DND-41 (cell line): ENCODE measurements at regions not wholly inside any gene's neighbourhood (a gene's known extent, or its start where the extent isn't known, plus 50 kb on each side); places are given as distances from the start of the nearest gene placed in this dataset.

Source experiments
- ATAC-seq: fragments of 200-7000 bp; cut with Tn5 transposase; 3 replicates; pipeline ENCODE4 v1.9.1; 2021; ENCODE audit warnings: low read depth; ENCODE audit not compliant: insufficient read depth
- DNase-seq: peaks from one replicate; pipeline ENCODE4 v3.0.0-alpha.2; 2020
- H2AFZ ChIP-seq: 2 replicates; pipeline ENCODE4 v1.6.0; 2012; ENCODE audit warnings: low read depth, low read length
- H3K27ac ChIP-seq: 2 replicates; pipeline ENCODE4 v1.5.1; 2012; ENCODE audit warnings: low read length, inconsistent platforms
- H3K27me3 ChIP-seq: fragments of 200-600 bp; sonication (generic); 2 replicates; pipeline ENCODE4 v1.6.0; 2012; ENCODE audit warnings: low read length, mild to moderate bottlenecking, inconsistent platforms; ENCODE audit not compliant: insufficient read depth, poor library complexity
- H3K36me3 ChIP-seq: 2 replicates; pipeline ENCODE4 v1.5.1; 2012; ENCODE audit warnings: low read length, inconsistent platforms; ENCODE audit not compliant: insufficient read depth
- H3K4me1 ChIP-seq: 2 replicates; pipeline ENCODE4 v1.5.1; 2012; ENCODE audit warnings: mild to moderate bottlenecking, low read length; ENCODE audit not compliant: insufficient read depth
- H3K4me2 ChIP-seq: 2 replicates; pipeline ENCODE4 v1.6.0; 2012; ENCODE audit warnings: mild to moderate bottlenecking, moderate library complexity, low read length, inconsistent platforms; ENCODE audit not compliant: insufficient read depth
- H3K4me3 ChIP-seq, 2 experiments: fragments of 200-600 bp in 1 of 2; shearing (Covaris generic) in 1 of 2; 2 replicates each; pipeline ENCODE4 v1.5.1; 2012 to 2016; ENCODE audit warnings: inconsistent platforms in 2 of 2, low read length in 2 of 2, mild to moderate bottlenecking in 2 of 2, low read depth in 1 of 2, moderate library complexity in 1 of 2
- H3K79me2 ChIP-seq: 2 replicates; pipeline ENCODE4 v1.6.0; 2012; ENCODE audit warnings: low read length, inconsistent platforms; ENCODE audit not compliant: insufficient read depth
- H3K9ac ChIP-seq: 2 replicates; pipeline ENCODE4 v1.6.0; 2012; ENCODE audit warnings: low read depth, mild to moderate bottlenecking, inconsistent platforms, low read length, moderate library complexity
- H3K9me3 ChIP-seq: 2 replicates; pipeline ENCODE4 v1.5.1; 2012; ENCODE audit warnings: low read length, moderate library complexity, mild to moderate bottlenecking, inconsistent platforms; ENCODE audit not compliant: insufficient read depth, severe bottlenecking
- H4K20me1 ChIP-seq: 2 replicates; pipeline ENCODE4 v1.6.0; 2012; ENCODE audit warnings: low read length; ENCODE audit not compliant: insufficient read depth
- CTCF ChIP-seq: IDR thresholded peaks from 2 replicates; pipeline ENCODE4 v1.5.1; 2012; ENCODE audit warnings: borderline replicate concordance, low read length, moderate library complexity, mild to moderate bottlenecking; ENCODE audit not compliant: poor library complexity, severe bottlenecking; ENCODE audit errors: extremely low read depth
- EZH2 ChIP-seq: IDR thresholded peaks from 3 replicates; pipeline ENCODE4 v1.6.1; 2012; ENCODE audit warnings: borderline replicate concordance, low read depth, mild to moderate bottlenecking, moderate library complexity, low read length, inconsistent platforms; ENCODE audit not compliant: severe bottlenecking

- H3K9ac ChIP-seq = no peak overlapping the region
- no peaks in the 10 kb centered on the region for H3K9me3 ChIP-seq
- no peaks in the 10 kb centered on the region for H3K36me3 ChIP-seq
- H2AFZ ChIP-seq = no peak overlapping the region
- H3K79me2 ChIP-seq = no peaks in the 10 kb centered on the region
- H3K4me2 ChIP-seq = no peak overlapping the region
- H4K20me1 ChIP-seq = no peaks in the 10 kb centered on the region
- no peaks in the 10 kb centered on the region for H3K27me3 ChIP-seq
- DNase-seq = no peak
- no peak for ATAC-seq
- no peak overlapping the region for H3K4me3 ChIP-seq
- no peak for TF ChIP-seq EZH2
- no peak for TF ChIP-seq CTCF
- no peaks in the 10 kb centered on the region for H3K4me1 ChIP-seq
- H3K27ac ChIP-seq = no peak overlapping the region
Measured at GRCh38 chr15:98433856-98434255, 214.5 kb upstream of the IGF1R start.

- H3K9ac ChIP-seq = no peak overlapping the region
- no peaks in the 10 kb centered on the region for H3K79me2 ChIP-seq
- TF ChIP-seq CTCF = no peak
- no peak for TF ChIP-seq EZH2
- no peak for ATAC-seq
- H3K4me2 ChIP-seq = no peak overlapping the region
- no peaks in the 10 kb centered on the region for H3K9me3 ChIP-seq
- no peak overlapping the region for H3K4me3 ChIP-seq
- H3K27ac ChIP-seq = no peak overlapping the region
- DNase-seq = no peak
- H4K20me1 ChIP-seq = no peaks in the 10 kb centered on the region
- no peak overlapping the region for H2AFZ ChIP-seq
- H3K36me3 ChIP-seq = no peaks in the 10 kb centered on the region
- H3K4me1 ChIP-seq = peaks cover 4% of the 10 kb centered on the region; the same call in 1 of the 2 replicates
- H3K27me3 ChIP-seq = no peaks in the 10 kb centered on the region
Measured at GRCh38 chr15:98437752-98438151, 210.6 kb upstream of the IGF1R start.

- peaks cover 5% of the 10 kb centered on the region; the same call in 1 of the 2 replicates for H3K4me1 ChIP-seq
- no peaks in the 10 kb centered on the region for H3K36me3 ChIP-seq
- ATAC-seq (no peak), DNase-seq (no peak)
- TF ChIP-seq CTCF (no peak), EZH2 (no peak)
- H4K20me1 ChIP-seq = no peaks in the 10 kb centered on the region
- H3K9ac ChIP-seq = no peak overlapping the region
- H3K79me2 ChIP-seq = no peaks in the 10 kb centered on the region
- H3K27me3 ChIP-seq = no peaks in the 10 kb centered on the region
- no peaks in the 10 kb centered on the region for H3K9me3 ChIP-seq
- H3K4me3 ChIP-seq = no peak overlapping the region
- H2AFZ ChIP-seq = no peak overlapping the region
- H3K4me2 ChIP-seq = no peak overlapping the region
- no peak overlapping the region for H3K27ac ChIP-seq
Measured at GRCh38 chr15:98438326-98438725, 210.0 kb upstream of the IGF1R start.

- Histone ChIP-seq H3K27ac (no peak overlapping the region), H3K9ac (no peak overlapping the region), H3K36me3 (no peaks in the 10 kb centered on the region), H3K27me3 (no peaks in the 10 kb centered on the region), H3K9me3 (no peaks in the 10 kb centered on the region), H2AFZ (no peak overlapping the region), H3K4me3 (no peak overlapping the region), H4K20me1 (no peaks in the 10 kb centered on the region), H3K4me2 (no peak overlapping the region), H3K79me2 (no peaks in the 10 kb centered on the region), H3K4me1 (peaks cover 5% of the 10 kb centered on the region; the same call in 1 of the 2 replicates)
- TF ChIP-seq CTCF = no peak
- no peak for TF ChIP-seq EZH2
- ATAC-seq (no peak), DNase-seq (no peak)
Measured at GRCh38 chr15:98438907-98439306, 209.4 kb upstream of the IGF1R start.
